ENCODE measurements at regions not wholly inside any gene's neighbourhood (a gene's known extent, or its start where the extent isn't known, plus 50 kb on each side); places are given as distances from the start of the nearest gene placed in this dataset.

DNA sequence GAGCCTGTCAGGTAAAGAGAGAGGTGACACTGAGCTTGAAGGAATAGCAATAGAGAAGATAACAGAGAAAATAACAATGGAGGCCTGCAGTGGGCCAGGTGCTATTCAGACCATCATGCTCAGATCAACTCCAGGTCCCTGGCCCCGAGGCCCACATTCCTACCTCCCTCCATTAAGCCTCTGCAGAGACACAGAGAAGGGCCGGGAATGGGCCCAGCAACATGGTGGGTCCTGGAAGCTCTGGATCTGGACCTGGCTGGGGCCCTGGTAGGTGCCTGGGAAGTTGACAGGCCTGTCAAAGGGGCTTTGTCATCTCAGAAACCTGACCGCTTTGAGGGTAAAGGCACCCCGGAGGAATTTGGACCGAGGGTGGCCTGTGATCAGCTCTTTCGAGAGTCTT is 159.7 kb upstream of the GLI2 start:
- TF ChIP-seq, protein P1, sequence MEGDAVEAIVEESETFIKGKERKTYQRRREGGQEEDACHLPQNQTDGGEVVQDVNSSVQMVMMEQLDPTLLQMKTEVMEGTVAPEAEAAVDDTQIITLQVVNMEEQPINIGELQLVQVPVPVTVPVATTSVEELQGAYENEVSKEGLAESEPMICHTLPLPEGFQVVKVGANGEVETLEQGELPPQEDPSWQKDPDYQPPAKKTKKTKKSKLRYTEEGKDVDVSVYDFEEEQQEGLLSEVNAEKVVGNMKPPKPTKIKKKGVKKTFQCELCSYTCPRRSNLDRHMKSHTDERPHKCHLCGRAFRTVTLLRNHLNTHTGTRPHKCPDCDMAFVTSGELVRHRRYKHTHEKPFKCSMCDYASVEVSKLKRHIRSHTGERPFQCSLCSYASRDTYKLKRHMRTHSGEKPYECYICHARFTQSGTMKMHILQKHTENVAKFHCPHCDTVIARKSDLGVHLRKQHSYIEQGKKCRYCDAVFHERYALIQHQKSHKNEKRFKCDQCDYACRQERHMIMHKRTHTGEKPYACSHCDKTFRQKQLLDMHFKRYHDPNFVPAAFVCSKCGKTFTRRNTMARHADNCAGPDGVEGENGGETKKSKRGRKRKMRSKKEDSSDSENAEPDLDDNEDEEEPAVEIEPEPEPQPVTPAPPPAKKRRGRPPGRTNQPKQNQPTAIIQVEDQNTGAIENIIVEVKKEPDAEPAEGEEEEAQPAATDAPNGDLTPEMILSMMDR (IDR thresholded peaks at IDR 0.05 in 4 of 5, conservative IDR thresholded peaks at IDR 0.05 in 1 of 5): no peak
- TF ChIP-seq POLR2A (IDR thresholded peaks at IDR 0.05): no peak
